ENCODE measurements at regions not wholly inside any gene's neighbourhood (a gene's known extent, or its start where the extent isn't known, plus 50 kb on each side); places are given as distances from the start of the nearest gene placed in this dataset.

- TF ChIP-seq, protein P1, sequence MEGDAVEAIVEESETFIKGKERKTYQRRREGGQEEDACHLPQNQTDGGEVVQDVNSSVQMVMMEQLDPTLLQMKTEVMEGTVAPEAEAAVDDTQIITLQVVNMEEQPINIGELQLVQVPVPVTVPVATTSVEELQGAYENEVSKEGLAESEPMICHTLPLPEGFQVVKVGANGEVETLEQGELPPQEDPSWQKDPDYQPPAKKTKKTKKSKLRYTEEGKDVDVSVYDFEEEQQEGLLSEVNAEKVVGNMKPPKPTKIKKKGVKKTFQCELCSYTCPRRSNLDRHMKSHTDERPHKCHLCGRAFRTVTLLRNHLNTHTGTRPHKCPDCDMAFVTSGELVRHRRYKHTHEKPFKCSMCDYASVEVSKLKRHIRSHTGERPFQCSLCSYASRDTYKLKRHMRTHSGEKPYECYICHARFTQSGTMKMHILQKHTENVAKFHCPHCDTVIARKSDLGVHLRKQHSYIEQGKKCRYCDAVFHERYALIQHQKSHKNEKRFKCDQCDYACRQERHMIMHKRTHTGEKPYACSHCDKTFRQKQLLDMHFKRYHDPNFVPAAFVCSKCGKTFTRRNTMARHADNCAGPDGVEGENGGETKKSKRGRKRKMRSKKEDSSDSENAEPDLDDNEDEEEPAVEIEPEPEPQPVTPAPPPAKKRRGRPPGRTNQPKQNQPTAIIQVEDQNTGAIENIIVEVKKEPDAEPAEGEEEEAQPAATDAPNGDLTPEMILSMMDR (IDR thresholded peaks at IDR 0.05), result no peak
Measured at GRCh38 chr4:53711926-53712325, 120.6 kb upstream of the LNX1 start.

- TF ChIP-seq, protein P1 (IDR thresholded peaks at IDR 0.05), result peak; percentile 30; the same call in 1 of the 2 replicates
Measured at GRCh38 chr4:53709693-53710092, 118.4 kb upstream of the LNX1 start.

- TF ChIP-seq, protein P1 (IDR thresholded peaks at IDR 0.05), result no peak
Measured at GRCh38 chr4:53707491-53707890, 116.2 kb upstream of the LNX1 start.

DNA sequence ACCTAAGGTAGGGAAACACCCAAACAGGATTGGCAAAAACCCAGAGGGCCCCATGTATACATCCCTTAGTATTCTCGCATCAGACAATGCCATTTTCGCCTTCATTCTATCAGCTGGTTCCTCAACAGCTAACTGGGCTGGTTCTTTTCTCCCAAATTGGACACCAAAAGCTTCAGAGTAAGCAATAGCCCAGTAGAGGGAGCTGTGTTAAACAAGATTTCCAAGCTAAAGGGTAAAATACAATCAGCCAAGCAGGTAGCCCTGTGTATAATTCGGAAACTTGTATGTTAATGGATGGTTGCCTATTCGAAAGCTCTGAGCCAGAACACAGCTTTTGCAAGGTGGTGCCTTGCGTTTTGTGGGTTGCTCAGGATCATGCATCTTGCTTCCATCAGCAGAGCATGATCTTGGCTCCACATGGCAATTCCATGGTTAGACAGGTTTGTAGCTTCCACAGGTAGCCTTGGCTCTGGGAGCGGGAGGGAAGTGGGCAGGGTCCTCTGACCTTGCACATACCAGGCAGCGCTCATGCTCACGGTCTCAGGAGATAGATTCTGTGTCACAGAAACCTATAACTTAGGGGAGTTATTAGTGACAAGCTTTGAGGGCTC is 115.2 kb upstream of the LNX1 start:
- TF ChIP-seq, protein P1 (IDR thresholded peaks at IDR 0.05), result peak; percentile 81

GRCh38 chr4:53705972-53706371 is 114.7 kb upstream of the LNX1 start:
- TF ChIP-seq, protein P1 (IDR thresholded peaks at IDR 0.05), result no peak

DNA sequence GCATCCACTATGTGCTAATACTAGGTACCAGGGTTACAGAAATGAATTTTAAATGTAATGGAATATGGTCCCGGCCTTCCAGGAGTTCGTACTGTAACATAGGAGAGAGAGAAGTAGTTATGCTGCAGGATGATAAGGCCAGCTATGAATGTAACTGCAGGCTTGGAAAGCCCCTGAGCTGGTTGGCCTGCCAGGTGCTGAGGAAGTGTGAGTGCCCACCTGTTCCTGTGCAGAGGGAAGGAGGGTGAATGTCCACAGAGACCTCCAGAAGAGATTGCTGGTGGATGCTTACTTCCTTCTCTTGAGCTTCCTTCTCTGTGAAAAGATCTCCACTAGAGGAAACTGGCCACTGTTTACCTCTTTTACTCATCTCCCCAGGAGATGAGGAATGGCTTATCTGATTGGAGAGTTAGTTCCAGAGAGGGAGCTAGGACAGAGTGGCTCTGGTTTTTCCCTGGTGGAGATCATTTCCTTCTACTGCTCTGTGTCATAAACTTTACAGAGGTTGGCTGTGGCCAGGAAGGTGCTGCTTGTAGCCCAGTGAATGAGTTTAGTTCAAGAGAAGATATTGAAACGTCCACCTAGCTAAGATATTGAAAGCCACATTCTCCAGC is 114.0 kb upstream of the LNX1 start:
- TF ChIP-seq, protein P1 (IDR thresholded peaks at IDR 0.05), result no peak

DNA sequence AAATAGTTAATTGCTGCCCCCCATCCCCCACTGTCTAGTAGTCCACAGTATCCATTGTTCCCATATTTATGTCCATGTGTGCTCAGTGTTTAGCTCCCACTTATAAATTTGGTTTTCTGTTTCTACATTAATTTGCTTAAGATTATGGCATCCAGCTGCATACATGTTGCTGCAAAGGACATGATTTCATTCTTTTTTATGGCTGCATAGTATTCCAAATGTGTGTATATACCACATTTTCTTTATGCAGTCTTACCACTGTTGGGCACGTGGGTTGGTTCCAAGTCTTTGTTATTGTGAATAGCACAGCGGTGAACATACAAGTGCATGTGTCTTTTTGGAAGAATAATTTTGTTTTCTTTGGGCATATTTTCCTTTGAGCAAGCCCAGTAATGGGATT is 113.0 kb upstream of the LNX1 start:
- TF ChIP-seq, protein P1 (IDR thresholded peaks at IDR 0.05), result no peak
